ENCODE measurements at regions not wholly inside any gene's neighbourhood (a gene's known extent, or its start where the extent isn't known, plus 50 kb on each side); places are given as distances from the start of the nearest gene placed in this dataset.

- DNase-seq (ENCODE audit: low read depth in 2 of 2) = no peak
Observed at GRCh38 chr18:2030647-2031046, 540.7 kb downstream of the METTL4 start.

GRCh38 chr18:2032036-2032435 lies 539.3 kb downstream of the METTL4 start:
- DNase-seq (ENCODE audit: low read depth in 2 of 2) = no peak

GRCh38 chr18:2035056-2035455 lies 536.2 kb downstream of the METTL4 start:
- DNase-seq (ENCODE audit: low read depth in 2 of 2) = no peak

GRCh38 chr18:2036086-2036485 lies 535.2 kb downstream of the METTL4 start:
- no peak for DNase-seq (ENCODE audit: low read depth in 2 of 2)

GRCh38 chr18:2040279-2040678 lies 531.0 kb downstream of the METTL4 start:
- DNase-seq (ENCODE audit: low read depth in 2 of 2) = no peak

- no peak for DNase-seq (ENCODE audit: low read depth in 2 of 2)
Observed at GRCh38 chr18:2049986-2050385, 521.3 kb downstream of the METTL4 start.

GRCh38 chr18:2050702-2051201 lies 520.6 kb downstream of the METTL4 start:
- DNase-seq (ENCODE audit: low read depth in 2 of 2) = no peak

- no peak for DNase-seq (ENCODE audit: low read depth in 2 of 2)
Observed at GRCh38 chr18:2053490-2054089, 517.7 kb downstream of the METTL4 start.

GRCh38 chr18:2059336-2059735 lies 512.0 kb downstream of the METTL4 start:
- no peak for DNase-seq (ENCODE audit: low read depth in 2 of 2)

- DNase-seq (ENCODE audit: low read depth in 2 of 2) = no peak
Observed at GRCh38 chr18:2060086-2060485, 511.2 kb downstream of the METTL4 start.

GRCh38 chr18:2070631-2071030 lies 500.7 kb downstream of the METTL4 start:
- no peak for DNase-seq (ENCODE audit: low read depth in 2 of 2)

- no peak for DNase-seq (ENCODE audit: low read depth in 2 of 2)
Observed at GRCh38 chr18:2075499-2075898, 495.8 kb downstream of the METTL4 start.

- DNase-seq (ENCODE audit: low read depth in 2 of 2) = no peak
Observed at GRCh38 chr18:2082676-2083075, 488.6 kb downstream of the METTL4 start.

- no peak for DNase-seq (ENCODE audit: low read depth in 2 of 2)
Observed at GRCh38 chr18:2083691-2084090, 487.6 kb downstream of the METTL4 start.

- no peak for DNase-seq (ENCODE audit: low read depth in 2 of 2)
Observed at GRCh38 chr18:2086439-2086838, 484.9 kb downstream of the METTL4 start.

GRCh38 chr18:2087877-2088673 lies 483.2 kb downstream of the METTL4 start:
- DNase-seq (ENCODE audit: low read depth in 2 of 2) = no peak

- DNase-seq (ENCODE audit: low read depth in 2 of 2) = no peak
Observed at GRCh38 chr18:2089396-2089795, 481.9 kb downstream of the METTL4 start.

GRCh38 chr18:2091937-2092336 lies 479.4 kb downstream of the METTL4 start:
- no peak for DNase-seq (ENCODE audit: low read depth in 2 of 2)

- no peak for DNase-seq (ENCODE audit: low read depth in 2 of 2)
Observed at GRCh38 chr18:2096551-2096950, 474.8 kb downstream of the METTL4 start.

- no peak for DNase-seq (ENCODE audit: low read depth in 2 of 2)
Observed at GRCh38 chr18:2100694-2101213, 470.6 kb downstream of the METTL4 start.

GRCh38 chr18:2102022-2102421 lies 469.3 kb downstream of the METTL4 start:
- no peak for DNase-seq (ENCODE audit: low read depth in 2 of 2)

GRCh38 chr18:2103299-2103698 lies 468.0 kb downstream of the METTL4 start:
- no peak for DNase-seq (ENCODE audit: low read depth in 2 of 2)

All from stimulated activated CD8-positive, alpha-beta memory T cell treated with anti-CD3 and anti-CD28 coated beads, Interleukin-7, amount 100 ng/mL, for 1 hour (primary cell).